Stimulated activated naive B cell treated with anti-CD40 and anti-IgM and Interleukin-4, amounts not matched to agents 10 μg/mL and 1 μg/mL and 100 μg/mL, for 72 hours (primary cell): ENCODE measurements at regions not wholly inside any gene's neighbourhood (a gene's known extent, or its start where the extent isn't known, plus 50 kb on each side); places are given as distances from the start of the nearest gene placed in this dataset.

Experiments used
- ATAC-seq, 2 donors: fragments of 150-1000 bp; cut with Tn5 transposase; replicated peaks; 2 replicates each; pipeline ENCODE4 v1.10.0; 2021; ENCODE audit warnings: moderate library complexity in 1 of 2
- DNase-seq: peaks from one replicate; pipeline ENCODE4 v3.0.0; 2021
- H3K27ac Mint-ChIP-seq: one replicate; pipeline ENCODE4 v1.8.0; 2022; ENCODE audit warnings: mild to moderate bottlenecking, mixed read lengths
- H3K27me3 Mint-ChIP-seq, 2 donors: one replicate each; pipeline ENCODE4 v1.8.0; 2022; ENCODE audit warnings: mixed read lengths in 2 of 2
- H3K36me3 Mint-ChIP-seq, 2 donors: one replicate each; pipeline ENCODE4 v1.8.0; 2022; ENCODE audit warnings: mixed read lengths in 2 of 2, mild to moderate bottlenecking in 1 of 2
- H3K4me1 Mint-ChIP-seq, 2 donors: one replicate each; pipeline ENCODE4 v1.8.0; 2022; ENCODE audit warnings: mixed read lengths in 2 of 2, mild to moderate bottlenecking in 1 of 2
- H3K4me3 Mint-ChIP-seq, 2 donors: one replicate each; pipeline ENCODE4 v1.8.0; 2022; ENCODE audit warnings: mild to moderate bottlenecking in 2 of 2, mixed read lengths in 2 of 2, moderate library complexity in 1 of 2
- H3K9me3 Mint-ChIP-seq, 2 donors: one replicate each; pipeline ENCODE4 v1.8.0; 2022; ENCODE audit warnings: mixed read lengths in 2 of 2, mild to moderate bottlenecking in 1 of 2

- Mint-ChIP-seq H3K27ac (no peak overlapping the region), H3K9me3 (no peaks in the 10 kb centered on the region), H3K4me1 (peaks cover 0 to 1% of the 10 kb centered on the region in 2 donors), H3K4me3 (no peak overlapping the region), H3K27me3 (peaks cover 0 to 8% of the 10 kb centered on the region in 2 donors), H3K36me3 (no peaks in the 10 kb centered on the region)
- no peak for ATAC-seq
- no peak for DNase-seq
Observed at GRCh38 chr7:137094-137891, 55.1 kb upstream of the FAM20C start.

DNA sequence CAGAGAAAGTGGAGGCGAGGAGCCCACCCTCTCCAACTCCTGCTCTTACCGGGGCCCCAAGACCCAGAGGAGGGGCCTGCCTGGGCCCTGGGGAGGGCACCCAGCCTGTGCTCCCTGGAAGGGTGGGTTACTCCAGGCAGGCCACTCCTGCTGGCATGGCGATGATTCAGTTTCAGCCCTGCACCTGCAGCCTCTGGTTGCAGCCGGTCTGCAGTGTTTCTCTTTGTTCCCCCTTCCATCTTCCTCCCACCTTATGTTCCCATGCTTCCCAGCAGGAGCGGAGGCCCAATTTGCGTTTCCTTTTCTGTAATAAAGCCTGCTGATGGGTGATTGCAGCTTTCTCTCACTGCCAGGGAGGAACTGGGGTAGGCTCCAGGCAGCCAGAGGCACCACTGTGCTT, 53.2 kb upstream of the FAM20C start:
- no peaks in the 10 kb centered on the region for H3K36me3 Mint-ChIP-seq
- ATAC-seq, result no peak
- peaks cover 5 to 13% of the 10 kb centered on the region in 2 donors for H3K4me1 Mint-ChIP-seq
- no peak overlapping the region for H3K27ac Mint-ChIP-seq
- H3K9me3 Mint-ChIP-seq, result no peaks in the 10 kb centered on the region
- no peak for DNase-seq
- H3K27me3 Mint-ChIP-seq, result peaks cover 0 to 8% of the 10 kb centered on the region in 2 donors
- H3K4me3 Mint-ChIP-seq, result no peak overlapping the region

DNA sequence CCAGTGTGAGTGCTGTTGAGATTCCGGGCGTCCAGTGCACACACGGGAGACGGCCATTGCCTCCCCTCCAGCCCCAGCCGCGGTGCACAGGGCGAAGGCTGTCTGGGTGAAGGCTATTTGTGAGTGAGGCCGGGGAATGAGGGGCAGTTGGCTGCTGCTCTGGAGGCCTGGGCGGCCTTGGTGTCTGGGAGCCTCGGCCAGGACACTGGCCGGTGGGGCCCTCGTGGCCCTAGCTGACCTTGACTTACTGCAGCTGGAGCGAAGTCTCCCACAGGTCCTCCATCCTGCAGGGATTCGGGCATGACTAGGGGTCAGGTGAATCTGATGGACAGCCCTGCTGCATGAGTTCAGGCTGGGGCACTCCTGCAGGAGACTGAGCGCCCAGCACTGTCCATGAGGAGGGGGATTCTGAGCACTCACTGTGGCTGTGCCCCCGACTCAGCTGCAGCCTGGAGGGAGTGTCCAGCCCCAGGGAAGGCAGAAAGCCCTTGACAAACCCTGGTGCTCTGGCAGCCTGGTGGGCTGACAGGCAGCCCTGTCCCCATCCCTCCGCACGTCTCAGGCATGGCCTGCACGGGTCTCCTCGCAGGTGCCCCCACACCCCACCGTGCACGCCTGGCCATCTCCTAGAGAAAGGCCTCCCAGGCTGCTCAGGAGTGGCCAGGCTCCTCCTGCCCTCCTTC, 52.7 kb upstream of the FAM20C start:
- Mint-ChIP-seq H3K4me1 (peaks cover 8 to 18% of the 10 kb centered on the region in 2 donors), H3K27me3 (peaks cover 0 to 8% of the 10 kb centered on the region in 2 donors), H3K9me3 (peaks cover 0 to 2% of the 10 kb centered on the region in 2 donors), H3K27ac (no peak overlapping the region), H3K36me3 (peaks cover 3% of the 10 kb centered on the region in 2 donors), H3K4me3 (no peak overlapping the region)
- ATAC-seq, result no peak
- DNase-seq, result no peak

DNA sequence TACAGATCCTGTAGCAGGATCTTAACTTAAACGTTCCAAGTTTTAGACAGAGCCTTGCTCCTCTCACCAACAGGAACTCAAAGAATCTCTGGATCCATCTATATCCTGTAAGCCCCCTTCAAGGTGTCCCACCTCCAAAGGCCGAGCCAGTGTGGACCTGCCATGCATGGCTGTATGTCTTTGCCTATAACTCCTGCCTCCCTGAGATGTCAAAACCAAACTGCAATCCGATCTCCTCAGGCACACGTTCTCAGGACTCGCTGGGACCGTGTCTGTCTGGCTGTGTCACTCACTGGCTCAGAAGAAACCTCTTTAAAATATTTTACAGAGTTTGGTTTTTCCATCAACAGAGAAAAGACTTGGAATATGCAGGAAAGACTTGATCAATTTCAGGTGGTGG, 51.4 kb upstream of the FAM20C start:
- Mint-ChIP-seq H3K4me3 (no peak overlapping the region), H3K36me3 (peaks cover 3 to 10% of the 10 kb centered on the region in 2 donors)

DNA sequence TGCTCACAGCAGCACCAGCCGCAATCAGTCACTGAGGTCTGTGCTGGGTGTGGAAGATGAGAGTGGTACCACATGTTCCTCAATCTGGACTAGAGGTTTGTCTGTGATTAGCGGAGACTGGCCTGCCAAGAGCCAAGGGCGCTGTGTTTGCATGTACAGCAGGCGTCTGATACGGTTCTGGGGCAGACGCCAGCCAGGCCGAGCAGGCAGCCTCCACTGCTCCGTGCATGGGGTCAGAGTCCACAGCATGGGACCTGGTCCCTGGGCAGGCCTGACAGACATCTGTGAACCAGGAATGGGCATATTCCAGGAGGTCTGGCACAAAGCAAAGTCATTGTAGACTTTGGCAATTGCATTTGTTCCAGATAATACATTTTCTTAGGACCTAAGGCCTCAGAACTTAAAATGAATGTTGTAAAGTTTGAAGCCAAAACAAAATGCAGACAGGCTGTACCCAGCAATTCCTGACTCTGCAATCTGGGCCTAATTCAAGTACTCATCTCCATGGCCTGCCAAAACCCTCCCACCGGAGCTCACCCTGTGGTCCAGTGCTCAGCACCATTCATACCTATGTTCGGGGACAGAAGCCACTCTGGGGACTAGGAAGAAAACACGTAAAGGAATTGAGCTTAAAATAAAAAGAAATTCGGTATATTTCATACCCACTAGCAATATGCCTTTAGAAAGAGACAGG, 50.0 kb upstream of the FAM20C start:
- DNase-seq (no peak), ATAC-seq (no peak)
- peaks cover 10 to 27% of the 10 kb centered on the region in 2 donors for H3K4me1 Mint-ChIP-seq
- no peak overlapping the region for H3K27ac Mint-ChIP-seq
- H3K36me3 Mint-ChIP-seq, result peaks cover 8 to 14% of the 10 kb centered on the region in 2 donors
- peaks cover 0 to 2% of the 10 kb centered on the region in 2 donors for H3K9me3 Mint-ChIP-seq
- no peak overlapping the region for H3K4me3 Mint-ChIP-seq
- peaks cover 0 to 5% of the 10 kb centered on the region in 2 donors for H3K27me3 Mint-ChIP-seq

More for the DNA sequence above, 51.4 kb upstream of the FAM20C start:
- ATAC-seq, result no peak
- H3K27me3 Mint-ChIP-seq, result peaks cover 0 to 8% of the 10 kb centered on the region in 2 donors
- H3K9me3 Mint-ChIP-seq, result peaks cover 0 to 2% of the 10 kb centered on the region in 2 donors
- DNase-seq, result no peak
- no peak overlapping the region for H3K27ac Mint-ChIP-seq
- peaks cover 11 to 27% of the 10 kb centered on the region in 2 donors for H3K4me1 Mint-ChIP-seq
